ENCODE measurements at regions not wholly inside any gene's neighbourhood (a gene's known extent, or its start where the extent isn't known, plus 50 kb on each side); places are given as distances from the start of the nearest gene placed in this dataset.

DNA sequence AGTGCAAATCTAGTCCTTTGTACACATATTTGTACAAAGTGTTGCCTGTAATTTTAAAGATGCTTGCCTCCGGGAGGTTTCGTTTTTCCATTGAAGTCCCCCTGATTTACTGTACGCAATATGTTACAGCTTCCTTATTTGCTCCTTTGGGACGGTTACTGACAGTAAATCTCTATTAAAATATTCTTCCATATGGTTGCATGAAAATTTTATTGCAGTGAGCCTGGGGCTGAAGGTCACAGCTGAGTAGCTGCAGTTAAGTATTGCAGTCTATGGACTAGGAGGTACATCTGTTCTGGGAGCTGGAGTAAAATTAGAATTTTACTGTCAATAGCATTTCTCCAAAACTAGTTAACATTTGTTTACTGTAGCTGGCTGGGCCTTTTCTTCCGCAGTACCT, 119.2 kb downstream of the ETAA1 start:
- FAIRE-seq, result no peak
- no peak for DNase-seq (ENCODE audit: insufficient read length, low spot score)

DNA sequence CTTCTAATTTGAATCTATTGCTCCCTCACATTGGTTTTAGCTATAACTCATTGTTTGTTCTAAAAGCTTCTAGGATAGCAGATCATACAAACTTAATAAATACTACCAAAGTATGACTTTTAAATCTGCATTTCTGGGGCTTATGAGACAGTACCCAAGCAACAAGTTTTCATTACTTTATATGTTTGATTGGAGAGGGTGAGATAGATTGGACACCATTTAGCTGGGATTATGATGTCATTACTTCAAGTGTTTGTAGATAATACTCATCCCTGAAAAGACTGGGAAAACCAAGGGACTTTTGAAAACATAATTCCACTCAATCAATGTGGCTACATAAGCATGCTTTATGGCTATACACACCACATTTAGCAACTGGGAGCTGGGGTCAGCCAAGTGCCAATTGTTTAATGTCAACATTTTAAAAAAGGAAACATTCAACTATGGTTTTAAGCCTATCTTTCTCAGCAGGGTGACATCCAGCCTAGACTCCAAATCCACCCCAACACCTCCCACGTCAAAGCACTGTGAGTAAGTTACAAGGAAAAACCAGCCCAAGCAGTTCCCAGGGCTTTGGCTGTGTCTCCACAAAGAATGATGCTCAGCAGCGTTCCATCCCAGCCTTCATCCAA, 119.9 kb downstream of the ETAA1 start:
- DNase-seq (ENCODE audit: insufficient read length, low spot score) (no peak), FAIRE-seq (no peak)

DNA sequence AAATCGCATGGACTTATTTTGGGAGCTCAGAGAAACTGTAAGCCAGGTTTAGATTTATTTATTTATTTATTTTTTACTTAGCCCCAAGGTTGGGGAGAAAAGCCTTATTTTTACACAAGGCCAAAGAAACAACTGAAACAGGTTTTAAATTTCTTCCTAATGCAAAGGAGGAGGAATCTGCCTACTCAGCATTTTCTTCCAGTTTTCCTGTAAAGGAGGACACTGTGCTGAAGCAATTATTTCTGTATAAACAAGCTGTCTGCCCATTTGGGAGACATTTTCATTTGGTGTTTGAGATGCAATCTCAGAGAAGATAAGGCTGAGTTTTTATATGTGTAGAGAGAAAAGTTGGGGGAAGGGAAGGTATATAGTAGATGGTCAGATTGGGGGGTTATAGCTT, 125.0 kb downstream of the ETAA1 start:
- DNase-seq (ENCODE audit: insufficient read length, low spot score) (no peak), FAIRE-seq (no peak)

DNA sequence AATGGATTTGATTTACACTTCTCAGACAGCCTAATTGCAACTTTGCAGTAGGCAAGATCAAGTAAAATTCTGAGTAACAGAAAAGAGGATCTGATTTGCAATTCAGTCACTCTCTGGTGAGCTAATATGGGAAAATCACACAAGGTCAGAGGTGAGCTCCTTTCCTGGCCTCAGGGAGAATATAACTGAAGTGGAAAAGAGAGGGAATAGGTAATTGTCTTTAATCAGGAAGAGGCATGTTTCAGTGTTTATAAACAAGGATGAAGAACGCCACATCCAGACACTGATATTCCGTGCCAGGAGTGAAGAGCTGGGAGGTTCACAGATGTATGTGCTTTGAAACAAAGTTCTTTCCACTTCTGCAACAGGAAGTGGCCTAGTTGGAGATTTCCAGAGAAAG, 127.1 kb downstream of the ETAA1 start:
- DNase-seq (ENCODE audit: insufficient read length, low spot score) (no peak), FAIRE-seq (no peak)

- DNase-seq (ENCODE audit: insufficient read length, low spot score) (no peak), FAIRE-seq (no peak)
Measured at GRCh38 chr2:67524777-67525176, 127.6 kb downstream of the ETAA1 start.

GRCh38 chr2:67526283-67526682, 129.2 kb downstream of the ETAA1 start:
- no peak for FAIRE-seq
- DNase-seq (ENCODE audit: insufficient read length, low spot score), result no peak

DNA sequence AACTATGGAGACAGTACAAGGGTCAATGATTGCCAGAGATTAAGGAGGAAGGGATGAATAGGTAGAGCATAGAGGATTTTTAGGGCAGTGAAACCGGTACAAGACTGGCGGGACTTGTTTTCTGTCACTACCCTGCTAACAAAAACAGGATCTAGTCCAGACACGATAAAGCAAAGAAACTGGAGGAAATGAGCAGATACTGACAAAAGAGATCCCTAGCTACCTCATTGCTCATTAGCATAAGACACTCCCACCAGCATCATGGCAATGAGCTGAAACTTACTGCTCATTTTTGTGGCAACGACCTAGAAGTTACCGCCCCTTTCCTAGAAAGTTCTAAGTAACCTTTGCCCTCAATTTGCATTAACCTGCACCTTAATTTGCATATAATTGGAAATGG, 131.2 kb downstream of the ETAA1 start:
- no peak for FAIRE-seq

GRCh38 chr2:67532387-67532786, 135.3 kb downstream of the ETAA1 start:
- no peak for FAIRE-seq
- DNase-seq (ENCODE audit: insufficient read length, low spot score), result no peak

More for the DNA sequence above, 131.2 kb downstream of the ETAA1 start:
- DNase-seq (ENCODE audit: insufficient read length, low spot score), result no peak

DNA sequence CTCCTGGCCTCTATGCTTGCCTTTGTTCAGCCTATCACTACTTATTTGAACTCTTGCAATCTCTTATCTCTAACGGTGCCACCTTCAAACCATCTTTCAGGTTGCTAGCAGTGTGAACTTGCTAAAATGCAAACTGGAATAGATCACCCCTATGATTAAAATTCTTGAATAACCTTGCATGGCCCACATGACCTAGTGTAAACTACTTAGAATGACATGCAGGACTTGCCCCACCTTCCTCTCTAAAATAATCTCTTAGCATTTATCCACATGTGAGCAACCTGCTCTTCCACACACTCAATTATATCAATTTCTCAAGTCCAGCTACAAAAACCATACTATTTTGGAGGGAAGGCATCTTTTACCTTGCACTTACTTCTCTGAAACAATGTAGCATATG, 137.6 kb downstream of the ETAA1 start:
- no peak for FAIRE-seq

DNA sequence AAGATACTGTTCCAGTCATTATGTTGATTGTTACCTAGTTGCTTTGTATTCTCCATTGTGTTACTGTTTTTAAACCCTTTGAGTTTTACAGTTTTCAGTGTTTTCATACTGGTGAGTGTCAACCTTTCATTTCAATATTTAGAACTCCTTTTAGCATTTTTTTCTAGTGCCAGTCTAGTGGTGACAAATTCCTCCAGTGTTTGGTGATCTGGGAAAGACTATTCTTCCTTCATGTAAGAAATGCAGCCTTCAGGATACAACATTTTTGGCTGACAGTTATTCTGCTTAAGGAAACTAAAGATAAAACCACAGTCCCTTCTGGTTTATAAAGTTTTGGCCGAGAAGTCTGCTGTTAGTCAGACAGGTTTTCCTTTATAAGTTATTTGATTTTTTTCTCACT, 143.8 kb downstream of the ETAA1 start:
- no peak for DNase-seq (ENCODE audit: insufficient read length, low spot score)
- FAIRE-seq, result no peak

More for the DNA sequence above, 137.6 kb downstream of the ETAA1 start:
- no peak for DNase-seq (ENCODE audit: insufficient read length, low spot score)

- DNase-seq (ENCODE audit: insufficient read length, low spot score), result no peak
- FAIRE-seq, result no peak
Measured at GRCh38 chr2:67544286-67544685, 147.2 kb downstream of the ETAA1 start.

- DNase-seq (ENCODE audit: insufficient read length, low spot score) (no peak), FAIRE-seq (no peak)
Measured at GRCh38 chr2:67548317-67549201, 151.4 kb downstream of the ETAA1 start.

DNA sequence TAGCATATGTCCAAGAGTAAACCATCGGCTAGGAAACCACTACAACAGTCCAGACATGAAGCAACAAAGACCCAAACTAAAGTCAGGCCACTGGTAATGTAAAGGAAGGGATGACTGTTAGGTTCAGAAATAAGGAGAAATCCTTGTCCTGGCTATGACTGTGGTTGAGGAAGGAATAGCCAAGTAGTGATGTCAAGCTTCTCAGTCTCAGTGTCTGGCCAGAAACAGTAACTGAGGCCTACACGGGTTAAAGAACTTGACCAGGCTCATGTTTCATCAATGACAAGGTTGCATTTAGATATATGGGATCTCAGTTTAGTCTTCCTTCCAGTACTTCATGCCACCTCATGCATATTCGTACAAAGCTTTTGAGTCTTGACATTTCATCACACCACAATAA, 162.0 kb downstream of the ETAA1 start:
- FAIRE-seq (no peak), DNase-seq (ENCODE audit: insufficient read length, low spot score) (no peak)

GRCh38 chr2:67560771-67561456, 163.8 kb downstream of the ETAA1 start:
- DNase-seq (ENCODE audit: insufficient read length, low spot score), result no peak
- no peak for FAIRE-seq

DNA sequence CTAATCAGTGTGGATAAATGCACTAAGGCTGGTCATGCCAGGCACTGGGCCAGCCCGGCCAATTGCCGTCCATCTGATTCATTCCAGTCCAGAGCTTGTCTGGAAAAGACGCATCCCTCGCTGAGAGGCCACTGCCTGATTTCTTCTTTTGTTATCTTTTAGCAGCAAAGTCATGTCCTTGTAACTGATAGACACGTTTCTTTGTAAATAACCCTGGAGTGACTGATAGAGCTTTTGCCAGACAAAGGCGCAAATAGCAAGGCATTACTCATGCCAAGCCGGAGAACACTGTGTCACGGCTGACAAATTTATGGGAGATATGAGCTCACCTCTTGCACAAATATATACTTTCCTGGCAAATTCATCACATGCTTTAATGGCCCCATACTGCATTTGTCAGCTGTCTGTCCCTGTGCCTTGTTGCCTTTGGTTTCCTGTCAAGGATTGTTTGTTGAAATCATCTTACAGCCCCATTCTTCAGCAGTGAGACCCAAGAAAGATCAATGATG, 164.4 kb downstream of the ETAA1 start:
- FAIRE-seq, result no peak
- no peak for DNase-seq (ENCODE audit: insufficient read length, low spot score)

DNA sequence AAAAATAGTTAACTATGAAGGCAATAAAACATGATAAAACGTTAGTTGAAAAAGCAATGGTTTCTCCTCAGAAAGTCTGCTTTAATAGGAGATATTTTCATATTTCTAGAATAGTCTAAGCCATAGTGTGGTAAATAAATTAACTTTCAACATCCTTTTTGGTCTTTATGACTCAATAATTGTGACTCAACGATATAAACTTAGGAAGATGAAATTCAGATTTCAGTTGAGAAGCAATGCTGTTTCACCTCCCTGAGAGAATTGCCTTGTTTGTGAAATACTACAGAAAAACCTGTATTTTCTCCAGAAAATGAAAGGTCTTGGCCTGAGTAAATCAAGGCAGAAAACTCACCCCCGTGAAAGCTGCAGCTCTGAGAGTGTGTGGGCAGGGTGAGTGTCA, 166.9 kb downstream of the ETAA1 start:
- no peak for DNase-seq (ENCODE audit: insufficient read length, low spot score)
- no peak for FAIRE-seq

- FAIRE-seq, result no peak
- no peak for DNase-seq (ENCODE audit: insufficient read length, low spot score)
Measured at GRCh38 chr2:67564626-67565025, 167.5 kb downstream of the ETAA1 start.

GRCh38 chr2:67565262-67565661, 168.1 kb downstream of the ETAA1 start:
- FAIRE-seq (no peak), DNase-seq (ENCODE audit: insufficient read length, low spot score) (no peak)

- DNase-seq (ENCODE audit: insufficient read length, low spot score) (no peak), FAIRE-seq (no peak)
Measured at GRCh38 chr2:67565761-67566160, 168.6 kb downstream of the ETAA1 start.

- FAIRE-seq, result no peak
- no peak for DNase-seq (ENCODE audit: insufficient read length, low spot score)
Measured at GRCh38 chr2:67566285-67566684, 169.2 kb downstream of the ETAA1 start.

DNA sequence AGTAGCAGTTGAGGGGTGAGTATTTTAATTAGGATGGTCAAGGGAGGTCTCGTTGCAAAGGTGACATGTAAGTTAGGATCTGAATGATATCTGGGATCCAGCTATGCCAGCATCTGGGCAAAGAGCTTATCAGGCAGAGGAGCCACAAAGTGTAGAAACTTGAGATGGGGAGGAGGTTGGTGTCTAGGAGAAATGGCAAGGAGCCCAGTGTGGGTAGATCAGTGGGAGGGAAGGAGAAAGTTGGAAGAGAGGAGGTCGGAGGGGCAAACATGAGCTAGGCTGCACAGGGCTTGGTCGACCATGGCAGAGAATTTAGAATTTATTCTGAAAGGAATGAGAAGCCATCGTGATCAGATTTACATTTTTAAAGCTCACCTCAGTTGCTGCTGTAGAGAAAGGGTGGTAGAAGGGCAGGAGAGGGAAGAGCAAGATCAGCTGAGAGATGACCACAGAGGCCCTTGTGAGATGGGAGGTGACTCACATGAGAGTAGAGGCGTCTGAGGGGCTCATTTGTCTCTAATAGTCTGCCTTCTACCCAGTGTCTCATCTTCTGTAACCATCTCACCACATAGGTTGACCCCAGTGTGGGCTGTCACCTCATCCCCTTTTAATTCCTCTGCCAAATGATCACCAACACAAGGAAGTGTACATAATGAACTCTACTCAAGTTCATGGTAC, 170.0 kb downstream of the ETAA1 start:
- DNase-seq (ENCODE audit: insufficient read length, low spot score) (no peak), FAIRE-seq (no peak)
